ENCODE measurements at regions not wholly inside any gene's neighbourhood (a gene's known extent, or its start where the extent isn't known, plus 50 kb on each side); places are given as distances from the start of the nearest gene placed in this dataset.
"Not testable (repeated sequence)": the region's sequence is repeated elsewhere in the genome, so short reads cannot be mapped to it uniquely, and the experiment has no call there.

DNA sequence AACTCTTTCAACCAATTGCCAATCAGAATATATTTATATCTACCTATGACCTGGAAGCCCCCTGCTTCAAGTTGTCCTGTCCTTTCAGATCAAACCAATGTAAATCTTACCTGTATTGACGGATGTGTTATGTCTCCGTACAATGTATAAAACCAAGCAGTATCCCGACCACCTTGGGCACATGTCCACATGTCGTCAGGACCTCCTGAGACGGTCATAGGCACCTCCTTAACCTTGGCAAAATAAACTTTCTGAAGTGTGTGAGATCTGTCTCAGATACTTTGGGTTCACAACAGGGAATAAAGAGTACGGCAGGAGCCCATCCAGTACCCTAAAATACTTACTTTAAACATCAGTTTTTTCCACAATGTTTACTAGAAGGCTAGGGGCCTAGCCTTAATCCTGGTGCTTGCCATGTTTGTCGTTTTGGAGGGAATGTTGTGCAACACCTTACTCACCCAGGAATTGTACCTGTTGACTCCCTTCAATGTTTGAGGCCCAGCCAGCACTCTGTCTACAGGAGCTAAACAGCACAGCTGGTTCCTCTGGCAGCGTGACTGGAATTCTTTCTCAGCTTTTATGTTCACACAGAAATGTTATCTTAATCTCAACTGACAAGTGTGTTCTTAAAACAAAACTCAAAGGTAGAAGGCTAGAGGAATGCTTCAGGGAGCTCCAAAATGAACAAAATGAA, 90.8 kb upstream of the USP25 start:
- no peak for DNase-seq

DNA sequence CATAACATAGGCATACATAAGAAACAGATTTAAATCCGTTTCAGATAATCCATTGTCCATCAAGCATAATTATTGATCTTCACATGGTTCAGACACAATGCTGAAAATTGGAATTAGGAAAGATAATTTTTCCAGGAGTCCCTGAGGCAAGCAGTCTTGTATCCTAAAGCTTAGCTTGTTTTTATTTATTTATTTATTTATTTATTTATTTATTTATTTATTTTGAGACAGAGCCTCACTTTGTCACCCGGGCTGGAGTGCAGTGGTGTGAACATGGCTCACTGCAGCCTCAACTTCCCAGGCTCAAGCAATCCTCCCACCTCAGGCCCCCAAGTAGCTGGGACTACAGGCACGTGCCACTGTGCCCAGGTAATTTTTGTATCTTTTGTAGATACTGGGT, 89.7 kb upstream of the USP25 start:
- not testable (repeated sequence) for DNase-seq

DNA sequence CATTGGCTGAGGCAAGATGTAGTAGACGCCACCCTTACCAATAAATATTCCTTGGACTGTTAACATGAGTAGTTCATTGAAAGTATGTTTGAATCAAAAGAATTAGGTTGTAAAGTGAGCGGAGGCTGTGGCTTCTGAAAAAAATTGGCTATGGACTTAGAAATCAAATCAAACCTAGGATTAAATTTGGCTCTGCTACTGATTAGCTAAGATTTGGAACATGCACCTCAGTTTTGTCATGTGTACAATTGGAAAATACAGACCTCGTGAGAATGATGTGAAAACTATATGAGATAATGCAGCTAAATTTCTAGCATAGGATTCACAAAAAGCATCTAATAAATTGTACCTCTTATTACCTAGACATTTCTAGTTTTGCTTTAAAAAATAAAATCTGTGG, 85.3 kb upstream of the USP25 start:
- DNase-seq = no peak

DNA sequence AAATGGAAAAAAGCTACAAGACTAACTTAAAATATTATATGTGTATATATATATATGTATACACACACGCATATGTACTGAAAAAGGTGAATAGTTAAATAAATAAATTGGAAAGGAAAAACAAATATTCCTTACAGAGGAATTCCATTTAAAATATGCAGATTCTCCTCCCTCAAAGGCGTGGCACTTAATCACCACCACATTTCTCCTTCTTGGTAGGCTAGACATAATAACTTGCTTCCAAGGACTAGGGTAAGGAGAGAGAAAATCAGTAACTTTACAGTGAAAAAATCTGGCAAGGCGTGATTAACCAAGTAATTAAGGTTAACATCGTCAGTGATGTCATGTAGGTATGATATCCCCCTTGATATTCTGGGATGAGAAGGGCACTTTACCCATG, 84.0 kb upstream of the USP25 start:
- no peak for DNase-seq

DNA sequence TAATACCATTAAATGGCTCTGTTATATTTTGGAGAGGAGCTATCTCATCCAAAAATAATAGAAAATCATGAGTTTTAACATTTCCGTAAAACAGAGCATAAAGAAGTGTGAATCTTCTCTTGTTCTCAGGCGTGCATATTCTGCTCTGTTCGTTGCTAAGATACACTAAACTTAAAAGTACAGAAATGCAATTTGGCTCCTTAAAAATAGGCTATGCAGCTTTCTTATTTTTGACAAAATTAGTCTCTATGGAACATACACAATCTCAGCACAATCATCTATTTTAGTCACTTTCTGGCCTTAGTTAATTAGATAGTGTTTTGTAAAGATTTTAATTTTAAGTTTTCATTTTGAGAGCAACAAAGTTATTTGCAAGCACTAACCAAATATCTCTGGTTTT, 79.0 kb upstream of the USP25 start:
- DNase-seq = no peak

DNA sequence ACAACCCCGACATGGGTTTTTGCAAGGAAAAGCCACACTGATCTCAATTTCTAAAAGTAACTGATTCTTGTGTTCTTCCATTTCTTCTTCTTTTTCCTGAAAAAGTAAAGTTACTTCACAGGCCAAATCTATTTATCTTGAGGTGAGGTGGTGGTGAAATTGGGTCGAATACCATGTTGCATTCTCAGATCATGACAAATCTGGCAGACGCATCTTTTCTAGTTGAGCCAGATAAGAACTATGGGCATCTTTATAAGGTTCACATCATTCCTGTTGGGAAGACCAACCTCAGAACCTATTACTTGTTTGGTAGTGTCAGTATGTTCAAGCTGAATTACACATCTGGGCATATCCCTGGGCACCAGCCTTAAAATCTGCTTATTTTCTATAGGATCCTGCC, 78.6 kb upstream of the USP25 start:
- DNase-seq = no peak

DNA sequence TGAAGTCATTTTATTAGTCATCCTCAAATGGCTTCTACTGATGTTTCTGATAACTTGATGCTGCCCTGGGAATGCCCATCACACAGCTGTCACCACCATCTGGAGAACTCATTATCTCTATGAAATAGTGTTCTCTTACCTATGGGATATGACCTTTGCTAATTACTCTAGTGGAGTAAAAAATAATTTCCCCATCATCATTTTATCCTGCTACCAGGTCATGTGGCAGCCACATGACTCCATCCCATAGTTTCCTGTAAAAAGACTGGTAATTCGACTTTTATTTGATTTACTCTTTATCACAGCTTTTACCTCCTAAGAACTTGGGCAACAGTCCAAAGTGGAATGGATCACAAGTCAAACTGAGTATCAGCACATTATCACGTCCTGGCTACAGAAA, 76.1 kb upstream of the USP25 start:
- DNase-seq = no peak

DNA sequence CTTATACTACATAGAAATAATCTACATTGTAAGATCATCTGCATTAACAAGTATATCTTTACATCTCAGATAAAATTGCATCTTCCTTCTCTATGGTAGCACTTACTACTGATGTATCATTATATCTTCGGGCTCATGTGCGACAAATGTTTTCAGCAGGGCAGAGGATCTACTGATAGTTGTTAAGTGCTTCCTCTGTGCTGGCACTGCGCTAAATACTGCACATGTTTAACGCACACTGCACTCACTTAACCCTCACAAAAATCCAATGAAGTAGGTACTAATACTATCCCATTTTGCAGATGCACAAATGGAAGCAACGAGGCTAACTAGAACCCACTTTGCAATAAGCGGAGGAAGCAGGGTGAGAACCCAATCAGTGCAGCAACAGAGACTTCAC, 75.6 kb upstream of the USP25 start:
- DNase-seq = no peak

DNA sequence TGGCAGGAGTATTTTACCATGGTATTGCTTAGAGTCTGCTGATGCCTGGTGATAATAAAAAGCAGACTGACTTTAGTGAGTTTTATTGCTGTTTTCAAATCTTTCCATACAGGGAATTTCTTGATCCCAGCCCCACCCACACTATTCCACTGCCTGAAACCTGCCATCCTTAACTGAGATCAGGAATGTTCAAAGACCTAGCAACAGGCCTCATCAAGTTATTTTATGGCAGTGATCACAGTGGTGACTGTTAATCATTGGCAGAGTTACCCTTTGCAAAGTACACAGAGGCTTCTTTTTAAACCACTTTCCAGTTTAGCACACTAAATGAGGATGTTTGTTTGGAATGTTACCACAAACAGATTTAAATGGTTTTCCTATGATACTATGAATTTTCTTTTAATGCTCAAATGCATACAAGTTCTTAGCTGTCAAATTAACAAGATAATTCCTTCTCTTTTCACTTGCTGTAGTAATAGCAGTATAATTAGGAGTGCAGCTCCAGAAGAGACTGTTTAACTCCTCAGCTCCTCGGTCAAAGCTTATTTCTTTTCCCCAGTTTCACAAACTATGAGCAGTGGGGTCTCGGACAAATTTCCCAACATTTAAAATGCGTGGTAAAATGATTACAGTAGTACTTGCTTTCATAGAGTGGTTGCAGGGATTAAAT, 69.9 kb upstream of the USP25 start:
- no peak for DNase-seq

DNA sequence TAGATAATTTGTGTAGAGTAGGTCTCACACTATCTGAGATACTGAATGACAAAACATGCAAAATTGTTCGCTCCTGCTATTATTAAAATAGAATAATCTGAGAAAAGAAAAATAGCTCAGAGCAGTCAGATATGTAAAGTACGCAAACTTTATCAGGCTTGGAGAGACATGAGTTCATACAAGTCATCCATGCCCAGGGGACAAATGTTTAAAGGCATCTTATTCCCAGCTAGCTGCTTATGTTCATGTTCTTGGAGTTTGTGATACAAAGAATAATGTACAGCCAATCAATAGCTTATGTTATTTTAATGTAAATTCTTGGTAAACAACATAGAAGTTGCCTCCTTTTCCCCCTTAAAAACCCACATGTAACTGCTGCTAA, 69.4 kb upstream of the USP25 start:
- no peak for DNase-seq

DNA sequence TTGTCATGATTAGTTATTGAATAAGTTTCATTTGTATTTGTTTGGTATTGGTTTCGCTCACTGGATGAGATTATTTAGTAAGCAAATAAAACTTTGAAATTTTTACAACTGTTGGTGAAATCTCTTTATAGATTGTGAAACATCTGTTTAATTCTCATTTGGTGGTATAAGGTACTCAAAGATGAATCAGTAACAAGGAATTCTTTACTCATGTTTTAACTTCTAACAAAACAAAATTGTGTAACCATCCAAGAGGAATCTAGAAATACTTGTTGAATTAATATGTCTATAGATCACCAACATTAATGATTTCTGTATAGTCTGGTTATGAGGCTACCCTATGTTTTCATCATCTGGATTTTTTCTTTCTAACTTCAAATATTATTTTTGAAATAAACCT, 62.8 kb upstream of the USP25 start:
- DNase-seq = no peak

DNA sequence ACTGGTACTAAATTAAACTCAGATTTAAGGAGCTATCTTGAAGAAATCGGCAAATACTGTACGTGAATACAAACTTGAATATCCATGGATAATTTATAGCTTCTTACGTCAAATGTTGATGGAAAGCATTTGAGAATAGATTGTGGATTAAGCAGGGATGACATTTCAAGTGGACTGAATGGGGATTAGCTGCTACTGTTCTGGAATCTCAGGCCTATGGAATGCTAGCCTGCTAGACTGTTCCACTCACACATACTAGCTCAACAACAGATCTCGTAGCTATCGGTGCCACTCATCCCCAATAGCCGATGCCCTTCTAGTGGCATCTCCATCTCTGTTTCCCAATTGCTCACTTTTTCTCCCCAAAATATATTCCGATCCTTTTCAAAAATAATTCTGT, 62.0 kb upstream of the USP25 start:
- no peak for DNase-seq

DNA sequence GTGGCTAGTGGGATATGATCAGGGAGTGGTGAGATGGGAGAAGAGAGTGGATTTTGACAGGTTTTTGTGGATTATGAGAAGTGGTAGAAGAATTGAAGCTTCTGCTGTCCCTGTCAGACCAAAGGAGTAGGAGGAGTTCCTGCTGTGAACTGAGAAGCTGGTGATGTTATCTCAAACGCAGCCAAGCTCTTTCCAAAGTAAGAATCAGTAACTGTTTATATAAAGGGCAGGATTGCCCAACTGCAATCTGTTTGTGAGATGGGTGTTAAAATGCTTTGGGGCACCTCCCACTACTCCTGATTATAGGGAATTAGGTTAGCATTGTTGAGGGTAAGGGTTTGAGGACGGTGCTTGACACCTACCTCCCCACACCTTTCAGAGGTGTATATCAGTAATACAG, 60.5 kb upstream of the USP25 start:
- DNase-seq = no peak

DNA sequence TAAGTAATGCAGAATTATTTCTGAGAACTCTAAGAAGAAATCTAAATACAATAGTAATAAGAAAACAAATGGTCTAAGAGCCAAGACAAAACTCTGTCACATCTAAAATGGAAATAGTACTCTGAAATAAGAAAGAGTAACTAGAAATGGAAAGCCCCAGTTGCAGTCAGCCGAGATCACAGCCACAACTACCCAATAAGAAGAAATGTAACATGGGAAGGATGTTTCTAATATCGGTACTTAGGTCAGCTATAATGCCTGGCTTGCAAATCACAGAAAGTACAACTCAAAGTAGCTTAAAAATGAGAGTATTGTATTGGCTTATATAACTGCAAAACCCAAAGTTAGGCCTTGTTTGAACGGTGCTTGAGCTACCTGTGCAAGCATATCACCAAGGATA, 58.6 kb upstream of the USP25 start:
- DNase-seq = no peak

DNA sequence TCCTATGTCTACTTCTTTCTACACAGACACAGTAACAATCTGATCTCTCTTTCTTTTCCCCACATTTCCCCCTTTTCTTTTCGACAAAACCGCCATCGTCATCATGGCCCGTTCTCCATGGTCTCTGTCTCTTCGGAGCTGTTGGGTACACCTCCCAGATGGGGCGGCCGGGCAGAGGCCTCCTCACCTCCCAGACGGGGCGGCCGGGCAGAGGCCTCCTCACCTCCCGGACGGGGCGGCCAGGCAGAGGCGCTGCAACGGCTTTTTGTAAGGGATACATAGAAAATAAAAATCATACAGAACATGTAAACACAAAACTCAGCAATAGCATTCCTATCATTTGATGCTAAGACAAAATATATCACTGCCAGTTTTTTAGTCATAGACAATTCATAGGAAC, 57.2 kb upstream of the USP25 start:
- not testable (repeated sequence) for DNase-seq

DNA sequence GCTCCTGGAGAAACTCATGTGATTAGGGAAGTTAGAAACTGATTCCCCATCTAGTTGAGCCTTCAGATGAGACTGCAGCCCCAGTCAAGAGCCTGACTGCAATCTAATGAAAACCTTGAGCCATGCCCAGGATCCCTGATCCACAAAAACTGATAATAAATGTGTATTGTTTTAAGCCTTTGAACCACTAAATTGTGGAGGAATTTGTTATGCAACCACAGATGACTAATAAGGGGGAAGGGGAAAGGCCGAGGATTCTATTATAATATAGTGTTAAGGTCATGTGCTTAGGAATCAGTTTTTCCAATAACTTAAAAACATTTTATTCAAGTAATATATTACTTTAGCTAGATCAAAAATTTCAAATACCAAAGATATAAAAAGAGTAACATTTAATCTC, 52.8 kb upstream of the USP25 start:
- no peak for DNase-seq

DNA sequence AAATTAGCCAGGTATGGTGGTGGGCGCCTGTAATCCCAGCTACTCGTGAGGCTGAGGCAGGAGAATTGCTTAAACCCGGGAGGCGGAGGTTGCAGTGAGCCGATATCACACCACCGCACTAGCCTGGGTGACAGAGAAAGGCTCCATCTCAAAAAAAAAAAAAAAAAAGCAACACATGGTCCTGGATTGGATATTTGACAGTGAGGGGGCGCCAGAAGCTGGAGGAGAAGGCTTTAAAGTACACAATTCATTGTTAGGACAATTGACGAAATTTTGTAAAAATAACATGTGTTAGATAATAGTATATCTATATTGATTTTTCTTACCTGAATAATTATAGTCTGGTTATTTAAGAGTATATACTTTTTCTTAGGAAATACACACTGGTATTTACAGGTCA, 50.2 kb upstream of the USP25 start:
- no peak for DNase-seq

Measured in activated T-cell treated with anti-CD3 and anti-CD28 coated beads, Interleukin-2, amount 50 U/mL, for 48 hours (primary cell).